AG04449 (cell line): ENCODE measurements at regions not wholly inside any gene's neighbourhood (a gene's known extent, or its start where the extent isn't known, plus 50 kb on each side); places are given as distances from the start of the nearest gene placed in this dataset.
"Not testable (repeated sequence)": the region's sequence is repeated elsewhere in the genome, so short reads cannot be mapped to it uniquely, and the experiment has no call there.

Experiments
- CTCF ChIA-PET: fragments of 350-600 bp; formaldehyde crosslinking; extraction: SDS; loops from one replicate; lab custom pipeline; 2021; ENCODE audit warnings: antibody characterized with exemption; lab: Yijun Ruan, JAX
- POLR2A ChIA-PET: fragments of 400-600, 350-600 bp; formaldehyde crosslinking; extraction: SDS; loops from one replicate; lab custom pipeline; 2020; ENCODE audit warnings: antibody characterized with exemption, inconsistent platforms; lab: Yijun Ruan, JAX
- DNase-seq: peaks from one replicate; pipeline ENCODE4 v3.0.0-alpha.2; 2010; ENCODE audit warnings: low read depth, low spot score
- H3K4me3 ChIP-seq: 2 replicates; pipeline ENCODE4 v1.5.1; 2011; ENCODE audit warnings: low read depth, mild to moderate bottlenecking, control low read depth, low read length
- CTCF ChIP-seq: IDR thresholded peaks from one replicate; pipeline ENCODE4 v1.5.1; 2011; ENCODE audit warnings: mild to moderate bottlenecking, moderate library complexity, low read length, control low read depth, inconsistent platforms; ENCODE audit not compliant: insufficient read depth; ENCODE audit errors: missing control alignments

GRCh38 chr1:232416026-232416568 is 213.8 kb downstream of the SIPA1L2 start:
- CTCF ChIA-PET = no interaction called here
- no peak for DNase-seq
- H3K4me3 ChIP-seq = no peak overlapping the region
- POLR2A ChIA-PET = no interaction called here
- no peak for TF ChIP-seq CTCF

DNA sequence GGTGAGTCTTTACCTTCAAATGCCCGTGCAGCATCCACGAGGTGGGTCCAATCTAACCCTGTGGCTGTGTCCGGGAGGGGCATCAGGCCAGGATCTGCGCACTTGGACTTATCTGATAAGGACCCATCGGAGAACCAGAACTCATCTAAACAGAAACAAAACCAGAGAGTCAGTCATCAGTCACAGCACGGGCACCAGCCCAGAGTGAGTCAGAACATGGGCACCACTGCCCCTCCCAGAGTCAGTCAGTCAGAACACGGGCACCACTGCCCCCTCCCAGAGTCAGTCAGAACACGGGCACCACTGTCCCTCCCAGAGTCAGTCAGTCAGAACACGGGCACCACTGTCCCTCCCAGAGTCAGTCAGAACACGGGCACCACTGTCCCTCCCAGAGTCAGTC is 214.5 kb downstream of the SIPA1L2 start:
- DNase-seq, H3K4me3 ChIP-seq, POLR2A ChIA-PET, CTCF ChIA-PET: not testable (repeated sequence)

DNA sequence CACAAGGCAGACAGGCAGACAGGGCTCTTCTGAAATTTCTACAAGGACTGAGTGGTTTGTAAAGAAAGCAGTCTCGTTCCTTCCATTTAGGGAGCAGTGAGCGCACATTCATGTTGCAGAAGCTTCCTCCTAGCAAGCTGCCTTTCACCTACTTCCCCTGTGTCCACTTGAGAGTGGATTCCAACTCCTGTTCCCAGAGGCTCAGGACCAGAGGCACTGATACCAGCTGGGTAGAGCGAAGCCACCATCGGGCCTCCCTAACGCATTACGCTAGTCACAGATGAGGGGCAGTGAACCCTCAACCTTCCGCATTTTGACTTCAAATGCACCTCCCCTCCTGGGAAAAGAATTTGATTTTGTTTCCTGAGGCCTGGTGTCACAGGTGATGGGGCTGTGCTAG is 215.8 kb downstream of the SIPA1L2 start:
- no peak for TF ChIP-seq CTCF
- no peak for DNase-seq
- ChIA-PET CTCF (no interaction called here), POLR2A (no interaction called here)
- no peak overlapping the region for H3K4me3 ChIP-seq

- ChIA-PET POLR2A (no interaction called here), CTCF (no interaction called here)
- no peak overlapping the region for H3K4me3 ChIP-seq
- no peak for TF ChIP-seq CTCF
- DNase-seq = no peak
Measured at GRCh38 chr1:232413674-232414073, 216.3 kb downstream of the SIPA1L2 start.

GRCh38 chr1:232409584-232409983 is 220.3 kb downstream of the SIPA1L2 start:
- no peak overlapping the region for H3K4me3 ChIP-seq
- DNase-seq = no peak
- POLR2A ChIA-PET = no interaction called here
- CTCF ChIA-PET = no interaction called here
- no peak for TF ChIP-seq CTCF

DNA sequence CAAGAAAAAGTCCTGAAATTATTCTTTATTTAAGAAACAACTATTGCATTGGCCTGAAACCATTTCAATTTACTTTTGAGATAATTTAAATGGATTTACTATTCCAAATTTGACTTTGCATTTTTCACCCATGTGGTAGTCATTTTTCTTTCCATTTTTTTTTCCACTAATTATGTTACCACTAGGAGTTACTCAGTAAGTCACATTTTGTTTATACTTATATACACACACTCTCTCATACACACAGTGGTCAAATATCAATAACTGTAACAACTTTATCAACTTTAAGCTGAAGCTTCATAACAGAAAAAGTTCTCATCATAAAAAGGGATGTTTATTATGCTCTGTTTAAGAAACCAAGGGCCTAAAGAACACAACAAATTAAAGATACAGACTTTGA is 222.8 kb downstream of the SIPA1L2 start:
- no peak for DNase-seq
- POLR2A ChIA-PET = no interaction called here
- TF ChIP-seq CTCF = no peak
- H3K4me3 ChIP-seq = no peak overlapping the region
- CTCF ChIA-PET = no interaction called here

GRCh38 chr1:232405781-232406180 is 224.2 kb downstream of the SIPA1L2 start:
- no peak overlapping the region for H3K4me3 ChIP-seq
- POLR2A ChIA-PET = no interaction called here
- TF ChIP-seq CTCF = no peak
- no peak for DNase-seq
- CTCF ChIA-PET = no interaction called here
